ENCODE measurements at regions not wholly inside any gene's neighbourhood (a gene's known extent, or its start where the extent isn't known, plus 50 kb on each side); places are given as distances from the start of the nearest gene placed in this dataset.
"Not testable (repeated sequence)": the region's sequence is repeated elsewhere in the genome, so short reads cannot be mapped to it uniquely, and the experiment has no call there.

DNA sequence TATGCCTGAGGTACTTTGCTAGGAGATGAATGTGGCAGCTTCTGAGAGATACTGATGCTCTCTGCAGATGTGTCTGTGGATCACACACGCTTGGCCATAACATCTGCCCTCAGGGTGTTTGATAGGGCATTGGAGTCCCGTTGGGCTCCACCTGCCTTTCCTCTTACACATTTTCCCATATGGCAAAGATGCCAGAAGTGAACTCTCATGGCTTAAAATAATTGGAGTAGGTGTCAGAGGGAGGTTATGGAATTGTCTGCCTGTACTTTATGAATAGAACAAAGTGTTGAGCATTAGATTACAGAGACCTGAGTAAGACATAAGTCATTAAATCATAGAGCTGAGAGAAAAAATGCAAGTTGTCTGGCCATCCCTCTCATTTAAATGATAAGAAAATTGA lies 75.3 kb upstream of the PNPT1 start:
- DNase-seq, result no peak

DNA sequence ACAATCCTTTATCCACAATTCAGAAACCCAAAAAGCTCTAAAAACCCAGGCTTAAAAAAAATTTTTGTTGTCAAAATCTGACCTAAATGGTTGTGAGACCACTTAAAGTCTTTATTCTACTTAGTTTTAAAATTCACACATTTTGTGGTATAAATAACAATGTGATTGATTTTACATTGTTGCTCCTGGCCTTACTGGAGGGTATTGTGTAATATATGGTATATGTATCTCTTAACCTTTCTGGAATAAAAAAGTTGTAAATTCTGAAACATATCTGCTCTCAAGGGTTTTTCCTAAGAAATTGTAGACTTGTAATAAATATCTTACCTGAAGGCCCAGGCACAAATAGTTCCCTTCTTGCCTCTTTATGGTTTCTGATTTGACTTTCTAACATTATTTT lies 73.3 kb upstream of the PNPT1 start:
- DNase-seq, result no peak

DNA sequence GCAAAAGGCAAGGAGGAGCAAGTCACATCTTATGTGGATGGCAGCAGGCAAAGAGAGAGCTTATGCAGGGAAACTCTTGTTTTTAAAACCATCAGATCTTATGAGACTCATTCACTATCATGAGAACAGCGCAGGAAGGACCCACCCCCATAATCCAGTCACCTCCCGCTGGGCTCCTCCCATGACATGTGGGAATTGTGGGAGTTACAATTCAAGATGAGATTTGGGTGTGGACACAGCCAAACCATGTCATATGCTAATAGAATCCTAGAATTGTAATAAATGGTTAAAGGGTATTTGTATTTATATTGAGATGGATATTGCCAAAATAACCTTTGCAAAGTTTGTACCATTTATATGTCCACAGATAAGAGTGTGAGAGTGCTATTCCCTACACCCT lies 72.1 kb upstream of the PNPT1 start:
- DNase-seq, result not testable (repeated sequence)

DNA sequence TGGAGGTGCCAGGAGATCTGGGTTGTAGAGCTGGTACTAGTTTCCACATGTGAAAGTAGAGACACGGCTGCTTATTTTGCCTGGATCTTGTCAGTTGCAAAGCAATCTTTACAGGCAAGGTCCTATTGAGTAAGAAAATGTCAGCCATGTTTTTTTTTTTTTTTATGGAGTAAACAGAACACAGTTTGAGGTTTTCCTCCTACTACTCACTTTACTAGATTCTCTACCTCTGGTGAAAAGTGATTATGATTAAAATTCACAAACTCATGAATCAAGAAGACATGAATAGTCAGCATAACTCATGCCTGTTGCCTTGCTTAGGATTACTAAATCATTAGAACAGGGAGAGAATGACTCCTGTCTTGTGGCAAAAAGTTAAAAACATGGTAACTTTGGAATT lies 70.1 kb upstream of the PNPT1 start:
- DNase-seq, result no peak

GRCh38 chr2:55761526-55761925 lies 67.9 kb upstream of the PNPT1 start:
- no peak for DNase-seq

DNA sequence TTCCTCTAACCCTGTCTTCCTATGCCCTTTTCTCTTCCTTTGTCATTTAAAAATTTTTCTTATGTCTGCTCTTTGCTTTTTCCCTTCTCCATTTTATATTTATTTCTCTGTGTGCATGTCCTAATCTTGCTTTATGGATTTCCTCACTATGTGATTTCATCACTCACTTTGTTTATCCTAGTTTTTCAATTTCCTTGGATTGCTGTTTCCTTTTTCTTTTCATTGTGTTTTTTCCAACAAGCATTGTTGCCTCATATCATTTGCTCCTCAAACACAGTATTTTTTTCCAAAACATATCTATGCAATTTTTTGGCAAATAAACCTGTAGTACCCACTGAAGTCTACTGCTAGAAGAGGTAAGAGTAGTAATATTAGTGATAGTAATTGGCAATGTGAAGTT lies 67.4 kb upstream of the PNPT1 start:
- DNase-seq, result no peak

DNA sequence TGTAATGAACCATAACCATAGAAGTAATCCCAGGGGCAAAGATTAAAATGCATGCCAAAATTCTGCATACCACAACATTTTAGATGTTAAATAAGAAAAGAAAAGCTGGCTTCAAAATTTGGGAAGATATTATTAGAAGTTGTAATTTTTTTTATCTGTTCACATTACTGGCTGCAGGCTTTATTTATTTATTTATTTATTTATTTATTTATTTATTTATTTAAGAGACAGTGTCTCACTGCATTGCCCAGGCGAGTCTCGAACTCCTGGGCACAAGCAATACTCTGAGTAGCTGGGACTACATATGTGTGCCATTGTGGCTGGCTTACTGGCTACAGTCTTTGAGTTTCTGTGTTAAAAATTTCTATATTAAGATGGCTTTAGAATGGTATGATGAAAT lies 66.5 kb upstream of the PNPT1 start:
- DNase-seq, result no peak

- DNase-seq, result no peak
Measured at GRCh38 chr2:55759271-55759921, 65.8 kb upstream of the PNPT1 start.

- DNase-seq, result no peak
Measured at GRCh38 chr2:55751966-55752365, 58.3 kb upstream of the PNPT1 start.

- DNase-seq, result no peak
Measured at GRCh38 chr2:55743583-55743982, 49.9 kb upstream of the PNPT1 start.
